Ureter (tissue), 1 donor: ENCODE measurements at regions not wholly inside any gene's neighbourhood (a gene's known extent, or its start where the extent isn't known, plus 50 kb on each side); places are given as distances from the start of the nearest gene placed in this dataset.

Experiments
- DNase-seq: peaks from one replicate; pipeline ENCODE4 v3.0.0-alpha.2; 2020; ENCODE audit warnings: low spot score
- donor health status: DM: yes; HTN: yes; CAD: no.

DNA sequence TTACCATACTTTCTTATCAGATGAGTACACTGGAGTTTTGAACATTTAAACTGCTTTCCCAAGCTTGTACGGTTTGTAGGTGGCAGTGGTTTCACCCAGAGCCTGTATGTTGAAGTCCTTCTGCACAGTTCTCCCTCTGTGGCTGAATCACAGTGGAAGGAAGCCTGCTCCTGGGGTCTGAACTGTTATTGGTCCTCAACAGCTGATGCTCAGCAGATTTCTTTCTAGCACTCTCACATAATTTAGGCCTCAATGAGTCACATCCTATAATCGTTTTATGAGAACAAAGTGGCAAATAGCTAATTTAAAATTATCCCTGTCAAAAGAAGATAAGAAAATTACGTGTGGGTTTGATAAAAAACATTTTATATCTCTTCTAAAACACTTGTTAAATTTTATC lies 229.7 kb downstream of the TLE4 start:
- no peak for DNase-seq

DNA sequence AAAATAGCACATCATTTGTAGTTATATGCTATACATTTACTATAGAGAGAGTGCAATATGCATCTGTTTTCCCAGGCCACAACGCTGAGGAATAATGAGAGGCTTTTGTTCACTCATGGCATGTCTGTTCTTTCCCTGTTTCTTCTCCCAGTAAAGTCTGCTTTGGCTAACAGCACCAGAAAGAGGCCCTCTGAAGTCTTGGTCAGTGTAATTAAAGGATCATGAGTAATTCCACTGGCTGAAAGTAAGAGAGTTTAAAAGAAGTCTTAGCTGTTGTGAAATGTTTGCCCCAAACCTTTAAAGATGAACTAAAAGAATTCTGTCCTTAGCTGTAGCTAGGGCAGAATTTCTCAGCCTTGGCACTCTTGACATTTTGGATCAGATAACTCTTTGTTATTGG lies 228.8 kb downstream of the TLE4 start:
- DNase-seq = no peak

GRCh38 chr9:79799691-79800335 lies 228.0 kb downstream of the TLE4 start:
- DNase-seq = no peak

GRCh38 chr9:79798450-79798849 lies 226.7 kb downstream of the TLE4 start:
- DNase-seq = no peak

DNA sequence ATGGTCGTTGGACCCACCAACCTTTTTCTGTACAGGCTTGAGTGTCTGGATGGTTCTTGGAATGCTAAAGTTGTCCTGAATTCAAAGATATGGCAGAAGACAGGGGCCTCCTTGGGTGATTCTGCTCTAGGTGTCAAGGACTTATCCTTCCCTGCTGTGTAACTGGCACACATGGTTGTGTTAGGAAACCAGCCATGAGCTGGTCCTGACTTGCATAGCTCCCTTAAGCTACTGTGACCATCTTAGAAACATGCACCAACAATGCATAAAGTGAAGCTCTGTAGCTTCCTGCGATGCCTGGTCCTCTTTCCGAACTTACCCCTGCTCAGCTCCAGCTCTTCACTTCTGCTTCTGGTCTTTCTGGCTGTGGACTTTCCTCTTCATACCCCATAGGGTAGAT lies 224.6 kb downstream of the TLE4 start:
- DNase-seq = no peak

GRCh38 chr9:79788662-79789061 lies 216.9 kb downstream of the TLE4 start:
- DNase-seq = no peak

DNA sequence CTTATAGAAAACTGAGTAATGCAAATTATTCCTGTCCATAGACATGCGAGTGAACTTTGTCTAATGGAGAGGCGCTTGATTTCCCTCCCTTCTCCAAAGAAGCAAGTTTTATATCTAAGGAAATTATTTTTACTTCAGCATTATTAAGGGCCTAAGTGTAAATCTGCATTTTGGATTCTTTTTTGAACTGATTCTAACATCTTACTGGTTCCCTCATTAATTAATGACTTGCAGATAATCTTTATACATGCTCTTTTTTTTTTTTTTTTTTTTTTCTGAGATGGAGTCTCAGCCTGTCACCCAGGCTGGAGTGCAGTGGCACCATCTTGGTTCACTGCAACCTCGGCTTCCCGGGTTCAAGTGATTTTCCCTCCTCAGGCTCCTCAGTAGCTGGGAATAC lies 209.5 kb downstream of the TLE4 start:
- no peak for DNase-seq

DNA sequence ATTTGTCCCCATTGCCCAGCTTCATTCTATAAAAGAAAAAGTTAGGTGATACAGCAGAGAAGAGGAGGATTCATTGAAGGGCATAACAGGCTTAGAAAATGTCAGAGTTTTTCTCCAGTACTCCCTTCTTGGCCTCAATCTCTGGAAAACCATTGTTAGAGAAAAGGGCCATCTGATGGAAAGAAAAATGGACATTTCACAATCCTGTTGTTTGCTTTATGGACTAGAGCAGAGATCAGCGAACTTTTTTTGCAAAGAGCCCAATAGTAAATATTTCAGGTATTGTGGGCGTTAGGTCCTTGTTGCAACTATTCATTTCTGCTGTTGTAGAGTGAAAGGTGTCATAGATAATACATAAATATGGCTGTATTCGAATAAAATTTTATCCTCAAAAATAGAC lies 208.8 kb downstream of the TLE4 start:
- no peak for DNase-seq

DNA sequence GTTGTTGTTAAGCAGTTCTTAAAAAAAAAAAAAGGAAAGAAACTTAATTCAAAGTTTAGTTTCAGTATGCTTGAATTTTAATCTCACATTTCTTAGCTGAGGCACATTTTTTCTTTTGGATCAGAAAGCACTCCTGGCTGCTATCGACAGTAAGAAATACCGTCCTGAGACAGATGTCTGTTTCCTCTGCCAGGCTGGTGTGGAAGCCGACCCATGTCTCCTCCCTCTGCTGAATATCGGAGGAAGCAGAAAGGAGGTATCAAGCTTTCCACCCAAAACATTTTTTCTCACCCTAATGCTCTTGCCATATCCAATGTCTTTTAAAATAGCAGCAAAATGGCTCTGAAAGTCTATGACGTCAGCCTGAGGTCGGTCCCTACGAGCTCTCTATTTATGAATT lies 208.1 kb downstream of the TLE4 start:
- no peak for DNase-seq

- no peak for DNase-seq
Measured at GRCh38 chr9:79778581-79778980, 206.8 kb downstream of the TLE4 start.

DNA sequence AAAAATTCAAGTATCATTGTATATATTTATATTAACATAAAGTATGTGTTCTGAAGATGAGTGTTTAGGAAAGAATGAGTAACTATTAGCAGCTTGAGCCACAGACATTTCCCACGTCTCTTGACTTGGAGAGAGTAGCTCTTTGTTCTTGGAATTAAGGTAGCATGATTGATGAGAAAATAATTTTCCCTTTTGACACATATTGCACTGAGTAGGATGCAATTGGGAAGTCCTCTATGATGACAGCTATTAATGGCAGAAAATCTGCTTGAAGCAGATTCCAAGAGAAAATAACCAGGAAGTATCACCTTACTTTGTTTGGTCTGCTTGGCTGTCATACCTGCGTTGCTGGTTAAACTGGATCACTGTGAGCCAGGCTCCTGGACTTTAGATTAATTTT lies 204.8 kb downstream of the TLE4 start:
- DNase-seq = no peak
